Uterus (tissue), 2 donors: ENCODE measurements at regions not wholly inside any gene's neighbourhood (a gene's known extent, or its start where the extent isn't known, plus 50 kb on each side); places are given as distances from the start of the nearest gene placed in this dataset.

Experiments
- POLR2A ChIP-seq, 2 donors: fragments of 450-650 bp; IDR thresholded peaks; one replicate each; pipeline ENCODE4 v1.6.1; 2016; ENCODE audit warnings: antibody characterized with exemption in 2 of 2, mild to moderate bottlenecking in 1 of 2, moderate library complexity in 1 of 2
- TF ChIP-seq, protein P1 (sequence below), 4 experiments: fragments of 200-600 bp in 2 of 4; fragments of 450-650 bp in 2 of 4; sonication (generic) in 2 of 4; IDR thresholded peaks; one replicate each; pipeline ENCODE4 v1.5.1; 2016 to 2019; ENCODE audit warnings: antibody characterized with exemption in 4 of 4, mild to moderate bottlenecking in 2 of 4, moderate library complexity in 1 of 4

GRCh38 chr4:170386511-170386910 is 296.8 kb upstream of the AADAT start:
- TF ChIP-seq, protein P1, sequence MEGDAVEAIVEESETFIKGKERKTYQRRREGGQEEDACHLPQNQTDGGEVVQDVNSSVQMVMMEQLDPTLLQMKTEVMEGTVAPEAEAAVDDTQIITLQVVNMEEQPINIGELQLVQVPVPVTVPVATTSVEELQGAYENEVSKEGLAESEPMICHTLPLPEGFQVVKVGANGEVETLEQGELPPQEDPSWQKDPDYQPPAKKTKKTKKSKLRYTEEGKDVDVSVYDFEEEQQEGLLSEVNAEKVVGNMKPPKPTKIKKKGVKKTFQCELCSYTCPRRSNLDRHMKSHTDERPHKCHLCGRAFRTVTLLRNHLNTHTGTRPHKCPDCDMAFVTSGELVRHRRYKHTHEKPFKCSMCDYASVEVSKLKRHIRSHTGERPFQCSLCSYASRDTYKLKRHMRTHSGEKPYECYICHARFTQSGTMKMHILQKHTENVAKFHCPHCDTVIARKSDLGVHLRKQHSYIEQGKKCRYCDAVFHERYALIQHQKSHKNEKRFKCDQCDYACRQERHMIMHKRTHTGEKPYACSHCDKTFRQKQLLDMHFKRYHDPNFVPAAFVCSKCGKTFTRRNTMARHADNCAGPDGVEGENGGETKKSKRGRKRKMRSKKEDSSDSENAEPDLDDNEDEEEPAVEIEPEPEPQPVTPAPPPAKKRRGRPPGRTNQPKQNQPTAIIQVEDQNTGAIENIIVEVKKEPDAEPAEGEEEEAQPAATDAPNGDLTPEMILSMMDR (IDR thresholded peaks at IDR 0.05), result no peak
- TF ChIP-seq POLR2A (IDR thresholded peaks at IDR 0.05), result no peak
